GM19035 (cell line): ENCODE measurements at regions not wholly inside any gene's neighbourhood (a gene's known extent, or its start where the extent isn't known, plus 50 kb on each side); places are given as distances from the start of the nearest gene placed in this dataset.
"Not testable (repeated sequence)": the region's sequence is repeated elsewhere in the genome, so short reads cannot be mapped to it uniquely, and the experiment has no call there.

Experiments used
- ATAC-seq: cut with Tn5 transposase; IDR thresholded peaks from one replicate; pipeline ENCODE4 v1.9.1; 2021; ENCODE audit not compliant: unreplicated experiment

GRCh38 chr4:189129044-189129694 lies 811.5 kb upstream of the FRG1 start:
- no peak for ATAC-seq

- no peak for ATAC-seq
These were observed 809.6 kb upstream of the FRG1 start for GRCh38 chr4:189131118-189131517.

GRCh38 chr4:189136462-189136861 lies 804.2 kb upstream of the FRG1 start:
- ATAC-seq = no peak

- ATAC-seq = no peak
These were observed 797.3 kb upstream of the FRG1 start for GRCh38 chr4:189143263-189143952.

- ATAC-seq = no peak
These were observed 793.4 kb upstream of the FRG1 start for GRCh38 chr4:189147005-189147929.

GRCh38 chr4:189155083-189155482 lies 785.6 kb upstream of the FRG1 start:
- ATAC-seq = not testable (repeated sequence)

GRCh38 chr4:189162073-189162789 lies 778.4 kb upstream of the FRG1 start:
- ATAC-seq = no peak

- no peak for ATAC-seq
These were observed 777.8 kb upstream of the FRG1 start for GRCh38 chr4:189162888-189163287.

- no peak for ATAC-seq
These were observed 764.7 kb upstream of the FRG1 start for GRCh38 chr4:189176002-189176401.

GRCh38 chr4:189177130-189177529 lies 763.5 kb upstream of the FRG1 start:
- ATAC-seq = no peak

GRCh38 chr4:189178125-189178746 lies 762.4 kb upstream of the FRG1 start:
- ATAC-seq = no peak

- no peak for ATAC-seq
These were observed 754.8 kb upstream of the FRG1 start for GRCh38 chr4:189185810-189186432.

GRCh38 chr4:189187531-189188052 lies 753.1 kb upstream of the FRG1 start:
- ATAC-seq = no peak

GRCh38 chr4:189198624-189199023 lies 742.0 kb upstream of the FRG1 start:
- ATAC-seq = no peak

GRCh38 chr4:189200353-189200752 lies 740.3 kb upstream of the FRG1 start:
- no peak for ATAC-seq

GRCh38 chr4:189202182-189202868 lies 738.3 kb upstream of the FRG1 start:
- no peak for ATAC-seq

- ATAC-seq = no peak
These were observed 737.8 kb upstream of the FRG1 start for GRCh38 chr4:189202869-189203271.

- ATAC-seq = no peak
These were observed 736.1 kb upstream of the FRG1 start for GRCh38 chr4:189204616-189205015.

GRCh38 chr4:189206953-189207352 lies 733.7 kb upstream of the FRG1 start:
- no peak for ATAC-seq
